ENCODE measurements at regions not wholly inside any gene's neighbourhood (a gene's known extent, or its start where the extent isn't known, plus 50 kb on each side); places are given as distances from the start of the nearest gene placed in this dataset.

DNA sequence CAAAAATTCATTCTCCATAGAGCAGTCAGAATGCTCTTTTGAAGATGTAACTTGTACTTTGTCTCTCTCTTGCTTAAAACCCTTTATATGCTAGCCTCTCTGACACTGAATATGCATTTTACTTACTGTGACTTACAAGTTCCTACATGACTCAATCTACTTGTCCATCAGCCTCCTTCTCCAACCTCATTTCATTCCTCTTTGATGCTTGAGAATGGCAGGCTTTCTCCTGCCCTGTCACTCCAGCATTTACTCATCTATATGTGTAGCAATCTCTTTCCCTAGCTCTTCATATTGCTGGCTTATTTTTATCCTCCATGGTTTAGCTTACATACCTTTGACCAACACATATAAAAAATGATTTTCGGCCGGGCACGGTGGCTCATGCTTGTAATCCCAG, 561.9 kb downstream of the CCER1 start:
- DNase-seq = no peak

DNA sequence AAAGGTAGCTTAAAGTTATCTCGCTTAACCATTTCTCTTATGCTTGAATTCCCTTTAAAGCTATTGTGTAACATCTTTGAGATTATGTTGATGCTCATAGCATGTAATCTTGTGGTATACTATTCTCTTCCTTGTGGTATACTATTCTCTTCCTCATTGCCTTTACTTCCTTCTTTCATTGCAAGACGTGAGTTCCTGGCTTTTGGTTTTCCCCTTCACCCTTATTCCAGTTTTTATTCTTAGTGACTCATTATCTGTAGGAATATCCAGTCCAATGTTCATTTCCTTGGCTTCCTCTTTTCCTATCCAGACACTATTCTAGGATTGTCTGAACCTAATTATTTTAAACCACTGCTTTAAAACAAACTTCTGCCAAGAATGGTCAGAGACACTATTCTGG, 564.0 kb downstream of the CCER1 start:
- DNase-seq = no peak

DNA sequence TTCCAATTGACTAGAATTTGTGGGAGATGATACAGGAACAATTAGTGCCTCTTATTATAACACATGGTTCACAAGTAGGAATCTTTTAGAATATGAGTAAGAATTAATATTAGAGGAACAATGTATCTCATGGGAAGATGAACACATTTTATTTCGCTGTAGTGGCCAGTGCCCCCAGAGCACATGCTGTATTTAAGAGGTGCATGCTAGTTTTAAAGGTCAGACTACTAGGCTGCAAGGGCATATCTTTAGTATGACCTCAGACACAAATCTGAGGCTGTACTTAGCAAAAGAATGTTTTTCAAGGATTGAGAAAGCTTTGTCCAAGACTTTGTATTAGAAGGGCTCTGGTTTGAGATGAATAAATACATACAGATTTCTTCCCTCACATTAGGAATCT, 586.9 kb downstream of the CCER1 start:
- DNase-seq = no peak

DNA sequence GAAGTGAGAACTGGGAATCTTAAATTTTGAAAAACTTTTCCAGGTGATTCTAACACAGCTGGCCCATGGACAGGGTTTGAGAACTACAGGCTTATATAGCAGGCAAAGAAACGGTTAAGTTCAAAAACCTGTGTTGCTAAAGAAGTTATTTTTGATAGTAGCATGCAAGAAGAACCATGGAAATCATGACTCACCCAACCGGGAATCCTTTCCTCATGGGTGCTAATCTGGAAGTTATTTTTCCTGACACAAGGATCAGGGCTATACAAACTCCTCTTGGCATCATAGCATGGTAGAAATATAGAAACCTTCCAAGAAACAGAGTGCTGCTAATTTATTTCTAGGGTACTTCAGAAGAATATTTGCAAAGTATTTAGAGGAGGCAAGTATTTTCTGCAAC, 588.7 kb downstream of the CCER1 start:
- DNase-seq = no peak

DNA sequence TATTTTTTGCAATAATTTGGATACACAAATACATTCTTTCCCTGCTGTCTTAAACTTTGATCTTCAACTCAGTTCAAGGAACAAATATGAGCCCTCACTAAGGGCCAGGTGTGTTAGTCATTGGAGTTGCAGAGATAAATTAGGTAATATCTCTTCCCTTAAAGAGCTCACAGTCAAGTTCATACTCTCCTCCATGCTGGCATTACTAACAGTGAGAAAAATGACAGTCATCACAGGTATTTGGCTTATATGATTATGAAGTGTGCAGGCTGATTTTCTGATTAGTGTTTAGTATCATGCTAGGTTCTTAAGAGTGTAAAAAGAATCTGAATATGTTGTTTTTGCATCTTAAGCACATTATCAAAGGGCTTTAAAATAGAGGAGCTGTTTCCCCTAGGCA, 594.7 kb downstream of the CCER1 start:
- DNase-seq = no peak

DNA sequence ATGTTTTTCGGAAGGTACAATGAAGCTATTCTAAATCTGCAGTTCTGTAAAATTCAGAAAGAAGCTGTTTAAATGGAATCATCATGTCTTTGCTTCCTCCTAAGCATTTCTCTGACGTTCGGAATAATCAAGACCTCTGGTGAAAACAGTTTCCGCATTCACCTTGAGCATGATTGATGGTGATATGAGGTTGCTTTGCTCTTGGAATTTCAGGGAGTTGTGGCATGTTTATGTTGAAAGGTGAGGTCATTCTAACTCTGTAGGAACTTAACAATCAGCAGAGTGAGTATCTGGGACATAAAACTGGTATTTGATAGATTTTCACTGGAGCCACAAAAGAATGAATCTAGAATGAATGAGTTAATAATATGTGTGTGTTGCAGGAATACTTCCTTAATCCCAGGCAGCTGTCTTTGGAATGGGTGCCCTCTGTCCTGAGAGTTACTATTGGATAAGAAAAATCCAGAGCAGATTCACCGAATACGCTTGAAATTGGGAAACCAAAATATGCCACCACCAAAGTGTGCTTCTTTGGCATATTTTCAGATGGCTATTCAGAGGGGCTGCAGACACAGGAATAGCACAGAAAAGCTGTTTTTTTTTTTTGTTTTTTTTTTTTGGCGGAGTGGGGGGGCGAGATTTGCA, 599.1 kb downstream of the CCER1 start:
- DNase-seq = no peak

DNA sequence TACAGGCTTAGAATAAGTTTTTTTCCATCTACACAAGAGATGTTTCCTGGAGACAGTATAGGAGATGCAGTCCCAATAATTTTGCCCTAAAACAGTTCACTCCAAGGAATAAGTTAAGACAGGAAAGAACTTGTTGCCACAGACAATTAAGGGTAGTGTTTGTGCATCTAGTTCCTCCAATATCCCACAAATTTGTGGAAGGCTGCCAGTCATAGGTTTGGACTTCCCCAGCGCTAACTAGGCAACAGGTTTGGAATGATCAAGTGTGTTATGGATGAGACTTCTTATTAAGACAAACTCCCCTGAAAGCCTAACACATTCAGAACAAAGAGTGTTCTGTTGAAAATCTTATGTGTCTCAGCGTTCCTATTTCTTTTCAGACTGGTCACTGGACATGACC, 611.0 kb downstream of the CCER1 start:
- no peak for DNase-seq

DNA sequence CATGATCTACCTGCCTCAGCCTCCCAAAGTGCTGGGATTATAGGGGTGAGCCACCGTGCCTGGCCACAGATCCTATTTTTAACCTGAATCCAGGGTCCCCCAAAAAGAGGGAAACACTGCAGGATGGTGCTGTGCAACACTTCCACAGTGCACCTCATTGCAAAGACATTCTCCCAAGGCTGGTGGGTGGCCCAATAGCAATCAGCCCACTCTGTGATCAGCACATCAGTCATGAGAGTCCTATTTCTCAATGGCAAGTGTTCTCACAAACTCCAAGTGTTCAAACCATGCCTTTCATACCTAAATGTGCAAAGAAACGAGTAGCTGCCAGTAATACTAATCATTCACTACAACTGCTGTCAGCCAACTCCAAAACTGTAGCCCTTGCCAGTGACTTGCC, 612.9 kb downstream of the CCER1 start:
- DNase-seq = no peak

DNA sequence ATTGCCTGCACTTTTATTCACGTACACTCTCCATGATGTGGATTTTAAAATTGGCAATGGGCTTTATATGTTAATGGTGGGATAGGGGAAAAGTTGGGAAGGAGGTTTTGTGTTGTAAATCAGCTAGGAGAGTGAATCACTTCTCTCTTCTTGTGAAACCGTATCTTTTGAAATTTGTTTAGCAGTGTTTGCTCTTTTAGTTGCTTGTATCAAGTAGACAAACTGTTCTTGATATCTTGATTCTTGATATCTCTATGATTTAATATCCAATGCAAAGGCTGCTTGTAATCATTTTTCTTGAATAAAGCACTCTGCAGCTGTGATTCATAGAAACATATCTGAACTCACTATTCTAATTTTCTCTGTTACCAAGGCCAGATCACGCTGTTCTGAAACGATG, 615.1 kb downstream of the CCER1 start:
- no peak for DNase-seq

DNA sequence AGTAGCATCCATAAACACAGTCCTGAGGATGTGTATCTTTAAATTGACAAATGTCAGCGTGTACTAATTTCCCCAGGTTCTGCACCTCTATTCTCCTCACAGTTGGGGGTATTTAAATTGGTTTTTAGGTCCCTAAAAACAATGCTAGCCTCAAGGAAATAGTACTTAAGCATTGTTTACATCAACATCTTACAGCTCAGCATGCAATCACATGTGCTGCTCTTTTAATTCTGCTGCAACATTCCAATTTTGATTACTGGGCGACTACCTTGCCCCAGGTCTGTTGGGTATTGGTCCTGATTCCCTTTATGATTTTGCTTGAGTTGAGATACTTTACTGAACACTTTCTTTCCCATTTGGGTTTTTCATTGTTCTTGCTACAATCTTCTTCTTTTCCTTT, 616.6 kb downstream of the CCER1 start:
- no peak for DNase-seq

DNA sequence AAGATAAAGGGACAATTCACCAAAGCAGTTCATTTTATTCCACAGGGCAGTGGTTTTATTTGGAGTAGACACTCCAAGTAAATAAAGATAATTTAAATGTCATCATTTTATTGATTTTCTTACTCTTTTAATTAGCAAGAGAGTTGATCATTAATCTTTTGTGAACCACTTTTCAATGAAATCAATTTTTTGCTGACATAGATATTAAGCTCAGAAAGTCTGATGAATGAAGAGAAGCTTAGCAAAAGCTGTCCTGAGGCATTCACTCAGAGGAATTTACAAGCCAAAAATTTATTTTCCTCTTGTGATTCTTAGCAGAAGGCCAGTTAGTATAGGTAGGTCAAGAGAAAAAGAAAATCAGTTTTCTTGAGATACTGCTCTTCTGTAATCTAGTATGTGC, 618.0 kb downstream of the CCER1 start:
- DNase-seq = no peak

DNA sequence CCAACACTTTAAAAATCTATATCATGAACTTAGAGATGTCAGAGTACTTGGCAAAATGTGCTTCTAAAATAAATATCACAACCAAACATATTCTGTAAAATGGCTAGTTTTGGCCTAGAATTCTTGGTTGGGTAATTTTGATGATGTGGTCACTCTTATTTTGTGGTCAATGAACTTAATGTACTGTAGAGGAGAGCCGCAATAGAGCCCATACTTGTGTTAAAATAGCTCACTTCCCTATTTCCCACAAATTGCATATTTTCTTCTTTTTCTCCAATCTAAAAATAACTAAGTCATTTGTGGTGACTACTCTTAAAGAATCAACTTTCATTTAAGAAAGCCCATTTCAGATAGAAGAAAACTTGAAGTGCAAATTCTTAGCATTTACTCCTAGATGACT, 619.4 kb downstream of the CCER1 start:
- no peak for DNase-seq

DNA sequence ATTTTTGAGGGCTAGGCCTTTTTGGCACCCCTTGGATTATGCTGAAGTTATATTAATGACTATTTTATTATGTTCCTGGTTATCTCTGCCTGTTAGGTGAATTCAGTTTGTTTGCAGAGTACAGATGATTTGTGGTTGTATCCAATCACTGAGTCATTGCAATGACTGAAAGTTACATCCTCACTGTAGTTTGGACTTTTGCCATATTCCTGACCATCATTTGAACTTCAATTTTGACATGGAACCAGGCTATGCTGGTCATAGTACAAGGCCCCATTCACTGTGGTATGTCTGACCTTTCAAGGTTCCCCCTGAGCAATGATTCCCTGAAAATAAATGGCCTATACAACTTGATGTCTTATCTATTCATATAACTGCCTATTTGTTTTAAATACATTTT, 621.0 kb downstream of the CCER1 start:
- no peak for DNase-seq

DNA sequence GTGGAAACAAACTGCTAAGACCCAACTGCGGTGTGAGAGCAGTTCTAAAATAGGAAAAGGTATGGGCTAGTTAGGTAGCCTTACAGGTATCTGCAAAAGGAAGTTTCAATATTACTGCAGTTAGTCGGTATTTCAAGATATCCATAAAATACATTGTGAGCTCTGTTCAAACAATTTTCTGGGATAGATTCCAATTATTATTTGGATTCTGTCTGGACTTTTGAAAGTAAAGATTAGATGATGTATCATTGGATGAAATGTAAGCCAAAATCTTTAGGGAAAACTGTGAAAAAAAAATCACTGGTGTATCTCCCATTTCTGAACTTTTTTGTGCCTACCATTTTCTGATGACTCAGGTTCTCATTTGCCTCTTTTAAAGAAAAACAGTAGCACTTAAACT, 621.6 kb downstream of the CCER1 start:
- DNase-seq = no peak

DNA sequence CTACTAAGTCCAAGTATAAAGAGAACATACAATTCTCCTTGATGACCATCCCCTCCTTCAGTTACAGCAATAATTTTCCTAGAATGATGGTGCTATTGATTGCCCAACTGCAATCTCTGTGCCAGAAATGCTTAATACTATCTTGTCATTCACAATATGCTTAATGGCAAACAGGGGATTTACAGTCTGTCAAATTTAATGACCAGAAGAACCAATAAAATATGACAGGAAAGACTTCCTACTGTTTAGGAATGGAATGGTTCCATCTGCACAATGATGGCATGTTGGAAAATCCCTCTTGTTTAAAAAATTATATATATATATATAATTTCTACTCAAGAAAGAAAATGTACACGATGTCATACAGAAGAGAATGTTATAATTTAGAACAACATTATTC, 623.2 kb downstream of the CCER1 start:
- no peak for DNase-seq

DNA sequence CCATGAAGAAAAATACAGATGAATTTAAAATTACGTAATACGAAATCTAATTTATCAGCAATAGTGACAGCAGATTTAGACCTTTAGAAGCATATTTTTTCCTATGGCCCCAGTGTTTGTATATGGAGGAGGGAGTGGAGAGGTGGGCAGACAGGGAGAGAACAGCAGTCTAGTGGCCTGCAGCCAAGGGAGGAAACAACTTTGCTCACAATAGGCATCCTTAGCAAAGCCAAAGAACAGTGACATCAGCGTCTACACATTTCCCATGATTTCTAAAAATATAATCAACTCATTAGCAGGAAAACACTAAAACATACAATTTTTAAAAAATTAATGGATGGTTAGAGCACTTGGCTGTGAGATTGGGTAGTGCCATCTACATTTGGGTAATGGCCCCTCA, 622.6 kb upstream of the ATP2B1 start:
- no peak for DNase-seq

DNA sequence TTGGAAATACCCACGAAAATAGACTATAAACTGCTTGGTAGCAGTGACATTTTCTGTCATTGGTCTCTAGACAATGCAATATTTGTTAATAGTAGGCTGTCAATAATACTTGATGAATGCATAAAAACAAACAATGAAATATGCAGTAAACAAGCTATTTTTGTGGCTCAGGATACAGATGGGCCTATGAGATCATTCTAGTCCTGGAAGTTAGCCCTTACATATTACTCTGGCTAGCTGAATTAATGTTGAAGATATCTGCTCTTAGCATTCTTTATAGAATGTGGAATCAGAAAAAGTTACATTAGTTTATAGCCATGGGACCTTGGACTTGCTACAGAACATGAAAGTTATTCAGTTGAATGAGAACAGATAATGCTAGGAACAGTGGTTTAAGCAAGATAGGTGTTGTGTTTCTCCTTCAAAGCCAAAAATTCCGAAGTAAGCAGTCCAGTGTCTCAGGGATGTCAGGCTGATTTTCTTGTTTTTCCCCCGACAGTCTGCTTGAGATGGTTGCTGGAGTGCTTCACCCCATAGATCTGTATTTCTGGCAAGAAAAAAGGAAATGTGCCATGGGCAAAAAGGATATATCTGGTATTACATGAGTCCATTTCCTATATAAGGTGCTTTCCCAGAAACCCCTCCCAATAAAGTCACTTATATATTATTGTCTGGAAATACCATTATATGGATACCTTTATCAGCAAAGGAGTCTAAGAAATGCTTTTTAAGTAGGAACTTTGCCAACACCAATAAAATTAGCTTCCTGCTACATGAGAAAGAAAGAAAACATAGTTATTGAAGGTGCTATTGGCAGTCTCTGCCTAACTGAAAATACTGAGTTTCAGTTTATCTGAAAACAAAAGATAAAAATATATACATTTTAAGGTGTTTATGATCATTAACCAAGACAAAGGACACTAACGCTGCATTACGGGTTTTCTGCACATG, 619.4 kb upstream of the ATP2B1 start:
- no peak for DNase-seq

DNA sequence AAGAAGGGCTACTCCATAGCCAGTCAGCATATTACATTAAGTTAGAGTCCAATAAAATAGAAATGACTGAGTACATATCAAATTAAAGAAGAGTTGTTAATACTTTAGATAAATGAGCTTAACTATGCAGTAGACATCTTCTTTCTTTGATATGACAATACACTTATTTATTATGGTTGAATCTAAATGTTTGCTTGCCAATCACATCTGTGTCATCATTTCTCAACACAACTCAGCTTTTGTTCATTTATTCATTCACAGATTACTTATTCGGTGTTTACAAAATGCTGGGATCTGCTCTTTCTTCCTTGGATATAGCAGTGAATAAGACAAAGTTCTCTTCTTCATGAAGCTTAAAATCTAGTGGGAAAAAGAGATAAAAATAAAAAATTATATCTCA, 614.6 kb upstream of the ATP2B1 start:
- no peak for DNase-seq

DNA sequence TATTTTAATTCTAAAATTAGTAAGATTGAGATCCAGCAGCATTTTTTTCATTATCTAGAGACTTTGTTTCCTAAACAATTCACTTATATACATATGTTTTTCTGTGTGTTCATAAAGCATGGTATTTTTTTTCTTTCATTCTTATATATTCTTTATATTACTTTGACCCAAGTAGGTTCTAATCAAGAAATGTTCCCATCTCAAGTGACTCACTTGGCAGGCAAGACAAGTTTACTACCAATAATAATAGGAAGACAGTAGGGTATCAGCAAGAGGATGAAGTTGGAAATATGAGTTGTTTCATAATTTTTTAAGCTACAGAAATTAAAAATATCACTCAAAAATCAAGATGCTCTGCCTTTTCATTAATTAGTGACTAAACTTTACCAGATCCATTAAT, 613.4 kb upstream of the ATP2B1 start:
- no peak for DNase-seq

DNA sequence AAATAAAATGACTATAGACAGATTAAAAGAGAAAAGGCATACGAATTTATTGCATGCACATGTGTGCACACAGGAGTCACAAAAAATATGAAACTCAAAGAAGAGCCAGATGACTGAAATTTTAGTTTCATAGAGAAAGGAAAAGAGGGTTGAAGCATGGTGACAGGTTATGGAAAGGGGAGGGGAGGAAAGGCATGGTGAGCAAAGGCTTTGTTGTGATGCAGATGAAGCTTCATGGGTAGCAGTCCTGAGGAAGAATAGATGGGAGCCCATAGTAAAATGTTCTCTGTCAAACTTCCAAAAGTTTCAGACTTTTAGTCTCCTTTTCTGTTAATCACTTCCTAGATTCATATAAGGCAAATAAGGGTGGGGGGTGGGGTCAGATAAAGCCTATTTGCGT, 612.7 kb upstream of the ATP2B1 start:
- DNase-seq = no peak

DNA sequence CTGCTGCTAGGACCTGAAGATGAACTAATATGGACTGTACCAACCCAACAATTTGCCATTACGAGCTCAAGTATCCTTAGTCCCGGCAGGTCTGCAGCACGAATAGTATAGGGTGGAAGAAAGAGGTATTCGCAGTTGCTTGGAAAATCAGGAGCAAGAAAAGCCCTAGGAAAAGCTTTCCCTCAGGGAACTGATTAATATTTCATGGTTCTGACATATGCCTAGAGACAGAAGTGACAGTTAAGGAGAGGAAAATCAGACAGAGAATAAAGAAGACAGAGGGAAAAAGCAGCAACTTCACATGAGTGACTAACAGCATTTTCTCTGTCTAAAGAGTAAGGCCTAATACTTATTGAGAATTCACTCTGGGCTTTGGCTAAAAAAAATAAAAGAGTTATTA, 602.9 kb upstream of the ATP2B1 start:
- DNase-seq = no peak

DNA sequence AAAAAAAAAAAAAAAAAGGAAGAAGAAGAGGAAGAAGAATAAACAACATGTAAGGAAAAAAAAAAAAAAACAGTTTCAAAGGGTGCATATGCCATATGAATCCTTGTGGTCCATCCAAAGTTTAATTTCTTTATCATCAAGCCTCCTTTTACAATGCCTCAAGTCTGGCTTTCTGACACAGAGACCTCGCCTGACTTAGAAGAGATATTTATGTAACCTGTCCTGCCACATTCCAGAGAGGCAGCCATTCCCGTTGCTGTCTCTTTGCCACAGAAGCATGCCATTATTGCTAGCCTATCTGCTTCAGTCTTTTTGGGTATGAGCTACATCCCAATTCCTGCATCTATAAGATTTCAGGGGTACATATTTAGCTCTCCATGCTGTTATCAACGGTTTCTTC, 596.7 kb upstream of the ATP2B1 start:
- DNase-seq = no peak

DNA sequence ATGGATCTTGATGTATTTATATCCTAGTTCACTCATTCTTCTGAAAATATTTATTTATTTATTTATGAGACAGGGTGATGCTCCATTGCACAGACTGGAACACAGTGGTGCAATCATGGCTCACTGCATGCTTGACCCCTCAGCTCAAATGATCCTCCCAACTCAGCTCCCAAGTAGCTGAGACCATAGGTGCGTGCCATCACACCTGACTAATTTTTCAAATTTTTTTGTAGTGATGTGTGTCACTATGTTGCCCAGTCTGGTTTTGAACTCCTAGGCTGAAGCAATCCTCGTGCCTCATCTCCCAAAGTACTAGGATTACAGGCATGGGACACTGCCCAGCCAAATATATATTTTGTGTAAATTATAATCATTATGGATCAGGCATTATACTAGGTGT, 595.6 kb upstream of the ATP2B1 start:
- DNase-seq = no peak

DNA sequence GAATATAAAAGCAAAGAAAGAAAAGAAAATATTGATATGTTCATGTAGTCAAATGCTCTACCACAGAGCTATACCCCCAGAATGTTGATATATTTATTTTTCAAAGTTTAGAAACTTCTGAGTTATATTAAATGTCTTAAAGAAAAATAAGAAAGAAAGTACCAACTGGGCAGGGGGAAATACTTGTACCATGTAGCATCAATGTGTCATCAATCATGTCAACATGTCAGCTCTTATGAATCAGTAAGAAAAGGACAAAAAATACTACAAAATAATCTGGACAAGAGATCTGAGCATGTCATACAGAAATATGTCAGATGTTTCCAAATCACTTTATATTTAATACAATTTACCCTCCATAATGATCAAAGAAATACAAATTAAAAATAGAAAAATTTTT, 595.1 kb upstream of the ATP2B1 start:
- DNase-seq = no peak
